Liver (tissue), 8 donors: ENCODE measurements at regions not wholly inside any gene's neighbourhood (a gene's known extent, or its start where the extent isn't known, plus 50 kb on each side); places are given as distances from the start of the nearest gene placed in this dataset.

Experiments
- DNase-seq: peaks from one replicate; pipeline ENCODE4 v3.0.0-alpha.2; 2017; ENCODE audit warnings: low spot score
- H3K27ac ChIP-seq, 2 donors: one replicate each; pipeline ENCODE4 v1.7.0; 2013; ENCODE audit warnings: inconsistent platforms in 2 of 2, low read length in 2 of 2, control low read depth in 1 of 2, low read depth in 1 of 2, mild to moderate bottlenecking in 1 of 2
- H3K27me3 ChIP-seq, 4 donors: one replicate each; pipeline versions ENCODE4 v1.6.1 to v1.7.0; 2013; ENCODE audit warnings: low read length in 3 of 4, inconsistent platforms in 1 of 4, mild to moderate bottlenecking in 1 of 4, moderate library complexity in 1 of 4; ENCODE audit not compliant: control insufficient read depth in 4 of 4, insufficient read depth in 4 of 4
- H3K36me3 ChIP-seq, 4 donors: one replicate each; pipeline versions ENCODE4 v1.6.1 to v1.7.0; 2013; ENCODE audit warnings: low read length in 3 of 4, mild to moderate bottlenecking in 3 of 4, low read depth in 1 of 4, moderate library complexity in 1 of 4; ENCODE audit not compliant: control insufficient read depth in 4 of 4, insufficient read depth in 3 of 4
- H3K4me1 ChIP-seq, 4 donors: one replicate each; pipeline versions ENCODE4 v1.6.1 to v1.7.0; 2013; ENCODE audit warnings: low read length in 3 of 4, mild to moderate bottlenecking in 3 of 4, moderate library complexity in 1 of 4; ENCODE audit not compliant: control insufficient read depth in 4 of 4, insufficient read depth in 4 of 4
- H3K4me3 ChIP-seq, 3 donors: one replicate each; pipeline versions ENCODE4 v1.6.1 to v1.7.0; 2013; ENCODE audit warnings: low read length in 3 of 3, control low read depth in 1 of 3, low read depth in 1 of 3, mild to moderate bottlenecking in 1 of 3
- H3K9ac ChIP-seq, 2 donors: one replicate each; pipeline ENCODE4 v1.7.0; 2013; ENCODE audit warnings: low read length in 2 of 2, mild to moderate bottlenecking in 2 of 2, moderate library complexity in 2 of 2, control low read depth in 1 of 2, low read depth in 1 of 2
- H3K9me3 ChIP-seq, 4 donors: one replicate each; pipeline versions ENCODE4 v1.6.1 to v1.7.0; 2013; ENCODE audit warnings: low read length in 3 of 4; ENCODE audit not compliant: control insufficient read depth in 4 of 4
- FOXA1 ChIP-seq: IDR thresholded peaks from 2 replicates; pipeline ENCODE4 v1.6.1; 2016; ENCODE audit warnings: antibody characterized with exemption
- FOXA2 ChIP-seq: IDR thresholded peaks from 2 replicates; pipeline ENCODE4 v1.6.1; 2016; ENCODE audit warnings: antibody characterized with exemption
- GABPA ChIP-seq, 2 donors: IDR thresholded peaks in 1 of 2; conservative IDR thresholded peaks in 1 of 2; 2 replicates each; pipeline ENCODE4 v1.6.1; 2016; ENCODE audit warnings: antibody characterized with exemption in 2 of 2, mild to moderate bottlenecking in 1 of 2, moderate library complexity in 1 of 2
- HNF4A ChIP-seq, 2 donors: conservative IDR thresholded peaks; 2 replicates each; pipeline ENCODE4 v1.6.1; 2016; ENCODE audit warnings: antibody characterized with exemption in 2 of 2, mild to moderate bottlenecking in 2 of 2
- HNF4G ChIP-seq: IDR thresholded peaks from 2 replicates; pipeline ENCODE4 v1.6.1; 2016; ENCODE audit warnings: antibody characterized with exemption
- JUND ChIP-seq, 2 donors: IDR thresholded peaks; 2 replicates each; pipeline ENCODE4 v1.6.1; 2016; ENCODE audit warnings: antibody characterized with exemption in 2 of 2
- MAX ChIP-seq: IDR thresholded peaks from 2 replicates; pipeline ENCODE4 v1.6.1; 2016; ENCODE audit warnings: antibody characterized with exemption
- NR2F2 ChIP-seq: IDR thresholded peaks from 2 replicates; pipeline ENCODE4 v1.6.1; 2016; ENCODE audit warnings: antibody characterized with exemption
- RAD21 ChIP-seq, 2 donors: IDR thresholded peaks; 2 replicates each; pipeline ENCODE4 v1.6.1; 2016; ENCODE audit warnings: antibody characterized with exemption in 2 of 2, mild to moderate bottlenecking in 2 of 2
- REST ChIP-seq: IDR thresholded peaks from 2 replicates; pipeline ENCODE4 v1.6.1; 2016; ENCODE audit warnings: antibody characterized with exemption, mild to moderate bottlenecking
- SP1 ChIP-seq: IDR thresholded peaks from 2 replicates; pipeline ENCODE4 v1.6.1; 2018; ENCODE audit warnings: antibody characterized with exemption, mild to moderate bottlenecking
- YY1 ChIP-seq: IDR thresholded peaks from 2 replicates; pipeline ENCODE4 v1.6.1; 2016; ENCODE audit warnings: antibody characterized with exemption, mild to moderate bottlenecking
- ZBTB33 ChIP-seq: IDR thresholded peaks from 2 replicates; pipeline ENCODE4 v1.6.1; 2016; ENCODE audit warnings: antibody characterized with exemption
- WGBS: extraction: QIAGEN DNeasy Blood & Tissue Kit; methylation state at CpG from one replicate; pipeline ENCODE4 v1.1.7; 2013; 5-methylcytosine and 5-hydroxymethylcytosine counted together
- TF ChIP-seq, protein P1 (sequence below): fragments of 150-350 bp; IDR thresholded peaks from 2 replicates; pipeline ENCODE4 v1.5.1; 2017; ENCODE audit warnings: improper control_type of control experiment, low read depth, low read length; ENCODE audit not compliant: missing input control
- TF ChIP-seq, protein P2 (sequence below): IDR thresholded peaks from 2 replicates; pipeline ENCODE4 v1.6.1; 2016; ENCODE audit warnings: antibody characterized with exemption
- donor health status: healthy.
- donor health status: healthy.
- donor health status: healthy.
- donor health status: healthy.
- donor health status: healthy.

GRCh38 chr4:178165251-178165950 is 723.2 kb upstream of the AGA start (continued):
- TF ChIP-seq, protein P1, sequence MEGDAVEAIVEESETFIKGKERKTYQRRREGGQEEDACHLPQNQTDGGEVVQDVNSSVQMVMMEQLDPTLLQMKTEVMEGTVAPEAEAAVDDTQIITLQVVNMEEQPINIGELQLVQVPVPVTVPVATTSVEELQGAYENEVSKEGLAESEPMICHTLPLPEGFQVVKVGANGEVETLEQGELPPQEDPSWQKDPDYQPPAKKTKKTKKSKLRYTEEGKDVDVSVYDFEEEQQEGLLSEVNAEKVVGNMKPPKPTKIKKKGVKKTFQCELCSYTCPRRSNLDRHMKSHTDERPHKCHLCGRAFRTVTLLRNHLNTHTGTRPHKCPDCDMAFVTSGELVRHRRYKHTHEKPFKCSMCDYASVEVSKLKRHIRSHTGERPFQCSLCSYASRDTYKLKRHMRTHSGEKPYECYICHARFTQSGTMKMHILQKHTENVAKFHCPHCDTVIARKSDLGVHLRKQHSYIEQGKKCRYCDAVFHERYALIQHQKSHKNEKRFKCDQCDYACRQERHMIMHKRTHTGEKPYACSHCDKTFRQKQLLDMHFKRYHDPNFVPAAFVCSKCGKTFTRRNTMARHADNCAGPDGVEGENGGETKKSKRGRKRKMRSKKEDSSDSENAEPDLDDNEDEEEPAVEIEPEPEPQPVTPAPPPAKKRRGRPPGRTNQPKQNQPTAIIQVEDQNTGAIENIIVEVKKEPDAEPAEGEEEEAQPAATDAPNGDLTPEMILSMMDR = no peak
- no peak for TF ChIP-seq RAD21 (IDR thresholded peaks at IDR 0.05)
- TF ChIP-seq JUND (IDR thresholded peaks at IDR 0.05) = no peak
- TF ChIP-seq SP1 = no peak
- TF ChIP-seq YY1 = no peak
- TF ChIP-seq FOXA1 = no peak

GRCh38 chr4:178165951-178166308 is 723.7 kb upstream of the AGA start:
- Histone ChIP-seq H3K36me3 (peaks cover 0 to under 1% (median 0%) of the 10 kb centered on the region in 4 donors), H3K9ac (no peak overlapping the region), H3K27ac (no peak overlapping the region), H3K4me1 (no peaks in the 10 kb centered on the region), H3K27me3 (no peaks in the 10 kb centered on the region), H3K4me3 (no peak overlapping the region), H3K9me3 (peaks cover 3 to 10% (median 4%) of the 10 kb centered on the region in 4 donors)
- no peak for DNase-seq
- WGBS = 54% methylated on average over 5 of the region's 5 CpGs
- TF ChIP-seq MAX (no peak), YY1 (no peak), REST (no peak), FOXA1 (no peak), ZBTB33 (no peak), SP1 (no peak), GABPA (IDR thresholded peaks at IDR 0.05 in 1 of 2, conservative IDR thresholded peaks at IDR 0.05 in 1 of 2) (no peak)
- TF ChIP-seq, protein P2, sequence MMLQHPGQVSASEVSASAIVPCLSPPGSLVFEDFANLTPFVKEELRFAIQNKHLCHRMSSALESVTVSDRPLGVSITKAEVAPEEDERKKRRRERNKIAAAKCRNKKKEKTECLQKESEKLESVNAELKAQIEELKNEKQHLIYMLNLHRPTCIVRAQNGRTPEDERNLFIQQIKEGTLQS = no peak

DNA sequence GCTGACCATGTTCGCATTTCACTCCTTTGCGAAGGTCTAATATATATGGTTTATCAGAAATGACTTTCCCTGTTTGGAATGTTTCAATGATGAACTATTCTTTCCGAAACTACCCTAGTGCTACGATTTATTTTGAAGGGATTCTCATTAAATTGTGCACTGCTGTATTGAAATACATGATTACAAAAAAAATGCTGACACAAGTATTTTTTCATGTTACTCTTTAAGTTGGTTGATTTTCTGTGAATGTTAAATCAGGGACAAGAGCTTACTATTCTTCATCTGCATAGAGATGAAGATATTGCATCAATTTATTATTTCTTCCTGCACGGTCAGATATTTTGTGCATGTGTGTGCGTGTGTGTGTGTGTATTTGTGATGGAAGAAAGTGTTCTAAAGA is 731.5 kb upstream of the AGA start:
- no peaks in the 10 kb centered on the region for H3K36me3 ChIP-seq
- no peaks in the 10 kb centered on the region for H3K4me1 ChIP-seq
- no peak overlapping the region for H3K27ac ChIP-seq
- no peak overlapping the region for H3K9ac ChIP-seq
- H3K9me3 ChIP-seq = no peaks in the 10 kb centered on the region
- WGBS = 81% methylated on average over 6 of the region's 6 CpGs
- H3K4me3 ChIP-seq = no peak overlapping the region
- no peak for DNase-seq
- H3K27me3 ChIP-seq = no peaks in the 10 kb centered on the region
- TF ChIP-seq HNF4A (conservative IDR thresholded peaks at IDR 0.05) = no peak
- no peak for TF ChIP-seq HNF4G
- no peak for TF ChIP-seq REST
- TF ChIP-seq NR2F2 = no peak
- TF ChIP-seq GABPA (IDR thresholded peaks at IDR 0.05 in 1 of 2, conservative IDR thresholded peaks at IDR 0.05 in 1 of 2) = no peak
- TF ChIP-seq ZBTB33 = no peak
- no peak for TF ChIP-seq FOXA2
- no peak for TF ChIP-seq JUND (IDR thresholded peaks at IDR 0.05)
- TF ChIP-seq SP1 = no peak
